RWPE1 (cell line): ENCODE measurements at regions not wholly inside any gene's neighbourhood (a gene's known extent, or its start where the extent isn't known, plus 50 kb on each side); places are given as distances from the start of the nearest gene placed in this dataset.

ENCODE experiments used
- CTCF ChIA-PET: fragments of 350-600 bp; sonication (Branson Sonifier 250); formaldehyde crosslinking; extraction: SDS; loops from one replicate; lab custom pipeline; 2021; lab: Yijun Ruan, JAX
- POLR2A ChIA-PET: fragments of 400-600 bp; formaldehyde crosslinking; extraction: SDS; loops from one replicate; lab custom pipeline; 2020; ENCODE audit warnings: antibody characterized with exemption; ENCODE audit not compliant: low non-redundant PET; lab: Yijun Ruan, JAX
- DNase-seq: peaks from one replicate; pipeline ENCODE4 v3.0.0; 2012; ENCODE audit warnings: low spot score
- H3K27ac ChIP-seq: fragments of 450-650 bp; 2 replicates; pipeline ENCODE4 v1.5.1; 2017
- CTCF ChIP-seq: fragments of 450-650 bp; conservative IDR thresholded peaks from 2 replicates; pipeline ENCODE4 v1.5.1; 2017; ENCODE audit warnings: low read depth, mild to moderate bottlenecking

GRCh38 chr5:60010853-60011252, 117.3 kb upstream of the PDE4D start:
- DNase-seq, result no peak

GRCh38 chr5:60010328-60010727, 116.8 kb upstream of the PDE4D start:
- POLR2A ChIA-PET, result no interaction called here
- TF ChIP-seq CTCF, result no peak
- no peak overlapping the region for H3K27ac ChIP-seq
- no peak for DNase-seq
- CTCF ChIA-PET, result no interaction called here

More at GRCh38 chr5:60010853-60011252, 117.3 kb upstream of the PDE4D start:
- ChIA-PET POLR2A (no interaction called here), CTCF (no interaction called here)
- no peak overlapping the region for H3K27ac ChIP-seq
- TF ChIP-seq CTCF, result no peak

DNA sequence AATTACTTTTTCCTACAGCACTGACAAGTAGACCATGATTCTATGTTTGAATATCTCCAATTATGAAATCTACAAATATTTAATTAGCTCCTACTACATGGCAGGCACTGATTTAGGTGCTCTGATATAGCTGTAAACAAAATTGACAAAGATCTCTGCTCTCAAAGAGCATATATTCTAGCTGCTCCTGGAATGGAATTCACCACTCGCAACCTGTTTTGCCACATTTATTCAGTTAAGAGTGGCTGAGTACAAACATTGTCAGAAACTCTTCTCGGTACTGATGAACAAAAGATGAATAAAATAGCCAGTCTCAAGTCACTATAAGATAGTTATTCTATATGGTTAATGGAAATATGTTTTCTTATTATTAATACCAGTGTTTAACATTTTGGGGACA, 114.2 kb upstream of the PDE4D start:
- DNase-seq, result no peak
- CTCF ChIA-PET, result no interaction called here

DNA sequence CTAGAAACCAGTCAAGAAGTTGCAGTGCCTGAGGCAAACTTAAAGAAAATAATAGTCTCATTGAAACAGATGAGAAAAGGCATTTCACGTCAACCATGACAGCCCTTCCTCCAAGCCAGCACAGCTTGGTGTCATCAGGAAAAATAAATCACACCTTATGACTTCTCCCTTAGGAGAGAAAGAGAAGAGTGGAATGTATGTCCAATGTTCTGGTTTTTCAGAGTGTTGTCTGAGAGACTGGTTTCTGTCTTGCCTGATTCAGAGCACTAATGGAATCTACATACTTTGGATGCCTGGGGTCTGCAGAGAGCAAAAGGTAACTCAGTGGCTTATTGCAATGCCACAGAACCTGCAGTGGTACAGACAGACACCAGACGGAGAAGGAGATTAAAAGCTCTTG, 105.5 kb upstream of the PDE4D start:
- no peak overlapping the region for H3K27ac ChIP-seq
- DNase-seq, result no peak
- TF ChIP-seq CTCF, result no peak
- ChIA-PET POLR2A (no interaction called here), CTCF (interaction anchor here (0.7 kb wide), 1 partner anchor 45 kb away, joined by 4 read pairs; no protein-coding TSS in a partner anchor)

More for the DNA sequence above, 114.2 kb upstream of the PDE4D start:
- no peak for TF ChIP-seq CTCF
- POLR2A ChIA-PET, result no interaction called here
- H3K27ac ChIP-seq, result no peak overlapping the region

- ChIA-PET POLR2A (no interaction called here), CTCF (no interaction called here)
- no peak for TF ChIP-seq CTCF
- no peak for DNase-seq
- H3K27ac ChIP-seq, result no peak overlapping the region
Observed at GRCh38 chr5:59992206-59992605, 98.7 kb upstream of the PDE4D start.

DNA sequence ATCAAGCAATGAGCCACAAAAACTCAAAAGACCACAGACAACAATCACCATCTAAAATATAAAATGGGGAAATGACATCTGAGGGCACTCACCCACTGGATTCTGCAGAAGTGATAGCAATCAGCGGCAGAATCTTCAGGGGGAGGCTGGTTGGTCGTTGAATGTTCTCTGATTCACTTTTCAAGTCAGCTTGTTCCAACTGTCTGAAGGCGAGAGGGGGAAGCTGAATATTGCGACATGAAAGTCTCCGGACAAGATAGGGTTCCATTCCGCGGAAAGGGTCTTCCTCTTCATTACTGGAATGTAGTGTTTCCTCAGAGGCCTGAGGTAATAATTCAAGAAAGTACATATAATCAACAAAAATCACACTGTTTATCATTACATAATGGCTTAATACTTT, 94.9 kb upstream of the PDE4D start:
- no peak overlapping the region for H3K27ac ChIP-seq
- POLR2A ChIA-PET, result no interaction called here
- CTCF ChIA-PET, result no interaction called here
- DNase-seq, result no peak
- TF ChIP-seq CTCF, result no peak

- CTCF ChIA-PET, result no interaction called here
- no peak overlapping the region for H3K27ac ChIP-seq
- POLR2A ChIA-PET, result no interaction called here
- DNase-seq, result no peak
- no peak for TF ChIP-seq CTCF
Observed at GRCh38 chr5:59976342-59976741, 82.8 kb upstream of the PDE4D start.
